OCI-LY3 (cell line): ENCODE measurements at regions not wholly inside any gene's neighbourhood (a gene's known extent, or its start where the extent isn't known, plus 50 kb on each side); places are given as distances from the start of the nearest gene placed in this dataset.

Source experiments
- EZH2phosphoT487 ChIP-seq: fragments of 200-600 bp; shearing (Covaris generic); IDR thresholded peaks from 2 replicates; pipeline ENCODE4 v1.6.1; 2018; ENCODE audit warnings: antibody characterized with exemption, mixed run types, low read depth
- TF ChIP-seq, protein P1 (sequence below): fragments of 200-600, 300-600 bp; sonication (generic); IDR thresholded peaks from 2 replicates; pipeline ENCODE4 v1.5.1; 2014; ENCODE audit warnings: antibody characterized with exemption, low read length, low read depth

GRCh38 chr5:74179701-74180100 lies 460.8 kb downstream of the ENC1 start:
- TF ChIP-seq, protein P1, sequence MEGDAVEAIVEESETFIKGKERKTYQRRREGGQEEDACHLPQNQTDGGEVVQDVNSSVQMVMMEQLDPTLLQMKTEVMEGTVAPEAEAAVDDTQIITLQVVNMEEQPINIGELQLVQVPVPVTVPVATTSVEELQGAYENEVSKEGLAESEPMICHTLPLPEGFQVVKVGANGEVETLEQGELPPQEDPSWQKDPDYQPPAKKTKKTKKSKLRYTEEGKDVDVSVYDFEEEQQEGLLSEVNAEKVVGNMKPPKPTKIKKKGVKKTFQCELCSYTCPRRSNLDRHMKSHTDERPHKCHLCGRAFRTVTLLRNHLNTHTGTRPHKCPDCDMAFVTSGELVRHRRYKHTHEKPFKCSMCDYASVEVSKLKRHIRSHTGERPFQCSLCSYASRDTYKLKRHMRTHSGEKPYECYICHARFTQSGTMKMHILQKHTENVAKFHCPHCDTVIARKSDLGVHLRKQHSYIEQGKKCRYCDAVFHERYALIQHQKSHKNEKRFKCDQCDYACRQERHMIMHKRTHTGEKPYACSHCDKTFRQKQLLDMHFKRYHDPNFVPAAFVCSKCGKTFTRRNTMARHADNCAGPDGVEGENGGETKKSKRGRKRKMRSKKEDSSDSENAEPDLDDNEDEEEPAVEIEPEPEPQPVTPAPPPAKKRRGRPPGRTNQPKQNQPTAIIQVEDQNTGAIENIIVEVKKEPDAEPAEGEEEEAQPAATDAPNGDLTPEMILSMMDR: no peak
- TF ChIP-seq EZH2phosphoT487: no peak
